RWPE2 (cell line): ENCODE measurements at regions not wholly inside any gene's neighbourhood (a gene's known extent, or its start where the extent isn't known, plus 50 kb on each side); places are given as distances from the start of the nearest gene placed in this dataset.

Experiments used
- ATAC-seq: fragments of 200-7000 bp; cut with Tn5 transposase; 3 replicates; pipeline ENCODE4 v1.9.1; 2021; ENCODE audit warnings: low read depth
- DNase-seq: peaks from one replicate; pipeline ENCODE4 v3.0.0-alpha.2; 2020; ENCODE audit warnings: low spot score
- H3K27ac ChIP-seq: fragments of 450-650 bp; 2 replicates; pipeline ENCODE4 v1.5.1; 2017; ENCODE audit warnings: mild to moderate bottlenecking; ENCODE audit not compliant: poor library complexity, severe bottlenecking
- H3K27me3 ChIP-seq: fragments of 250-450 bp; sonication (Bioruptor Pico); 2 replicates; pipeline ENCODE4 v1.5.1; 2021; ENCODE audit warnings: mild to moderate bottlenecking, moderate library complexity; ENCODE audit not compliant: insufficient read depth, poor library complexity, severe bottlenecking
- H3K36me3 ChIP-seq: fragments of 250-450 bp; sonication (Bioruptor Pico); 2 replicates; pipeline ENCODE4 v1.5.1; 2020; ENCODE audit warnings: low read depth, mild to moderate bottlenecking, moderate library complexity
- H3K4me1 ChIP-seq: fragments of 250-450 bp; sonication (Bioruptor Pico); 2 replicates; pipeline ENCODE4 v1.5.1; 2021; ENCODE audit warnings: mild to moderate bottlenecking, moderate library complexity; ENCODE audit not compliant: insufficient read depth, poor library complexity, severe bottlenecking
- H3K4me3 ChIP-seq: fragments of 250-450 bp; sonication (Bioruptor Pico); 2 replicates; pipeline ENCODE4 v1.5.1; 2021; ENCODE audit warnings: mild to moderate bottlenecking, moderate library complexity; ENCODE audit not compliant: severe bottlenecking
- H3K9me3 ChIP-seq: fragments of 250-450 bp; sonication (Bioruptor Pico); 2 replicates; pipeline ENCODE4 v1.5.1; 2021; ENCODE audit warnings: mild to moderate bottlenecking, moderate library complexity; ENCODE audit not compliant: severe bottlenecking
- CTCF ChIP-seq: fragments of 450-650 bp; IDR thresholded peaks from one replicate; pipeline ENCODE4 v1.5.1; 2017; ENCODE audit warnings: mild to moderate bottlenecking, moderate library complexity; ENCODE audit not compliant: poor library complexity, severe bottlenecking

- no peak for TF ChIP-seq CTCF
- ATAC-seq = no peak
- no peaks in the 10 kb centered on the region for H3K9me3 ChIP-seq
- H3K27me3 ChIP-seq = no peaks in the 10 kb centered on the region
- no peaks in the 10 kb centered on the region for H3K4me1 ChIP-seq
- H3K27ac ChIP-seq = no peak overlapping the region
- H3K4me3 ChIP-seq = no peak overlapping the region
- DNase-seq = no peak
- no peaks in the 10 kb centered on the region for H3K36me3 ChIP-seq
Observed at GRCh38 chr6:126446248-126446647, 106.3 kb downstream of the CENPW start.

- no peak overlapping the region for H3K27ac ChIP-seq
- ATAC-seq (no peak), DNase-seq (no peak)
- no peaks in the 10 kb centered on the region for H3K36me3 ChIP-seq
- no peaks in the 10 kb centered on the region for H3K9me3 ChIP-seq
- no peak for TF ChIP-seq CTCF
- no peak overlapping the region for H3K4me3 ChIP-seq
- H3K27me3 ChIP-seq = no peaks in the 10 kb centered on the region
- no peaks in the 10 kb centered on the region for H3K4me1 ChIP-seq
Observed at GRCh38 chr6:126447367-126447766, 107.5 kb downstream of the CENPW start.

DNA sequence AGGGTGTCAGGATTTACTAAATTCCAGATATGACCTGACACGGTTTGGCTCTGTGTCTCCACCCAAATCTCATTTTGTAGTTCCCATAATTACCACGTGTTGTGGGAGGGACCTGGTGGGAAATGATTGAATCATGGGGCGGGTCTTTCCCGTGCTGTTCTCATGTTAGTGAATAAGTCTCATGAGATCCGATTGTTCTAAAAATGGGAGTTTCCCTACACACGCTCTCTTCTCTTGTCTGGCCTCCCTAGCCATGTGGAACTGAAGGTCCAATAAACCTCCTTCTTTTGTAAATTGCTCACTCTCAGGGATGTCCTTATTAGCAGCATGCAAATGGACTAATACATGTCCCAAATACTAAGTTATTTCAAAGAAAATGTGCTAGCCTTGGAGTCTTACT, 121.1 kb downstream of the CENPW start:
- no peak for ATAC-seq
- no peak for DNase-seq
- no peak overlapping the region for H3K27ac ChIP-seq
- TF ChIP-seq CTCF = no peak
- no peak overlapping the region for H3K4me3 ChIP-seq
- no peaks in the 10 kb centered on the region for H3K27me3 ChIP-seq
- no peaks in the 10 kb centered on the region for H3K4me1 ChIP-seq
- H3K36me3 ChIP-seq = no peaks in the 10 kb centered on the region
- no peaks in the 10 kb centered on the region for H3K9me3 ChIP-seq

GRCh38 chr6:126464245-126464644, 124.3 kb downstream of the CENPW start:
- Histone ChIP-seq H3K27me3 (no peaks in the 10 kb centered on the region), H3K4me1 (no peaks in the 10 kb centered on the region), H3K36me3 (no peaks in the 10 kb centered on the region), H3K4me3 (no peak overlapping the region), H3K9me3 (no peaks in the 10 kb centered on the region), H3K27ac (no peak overlapping the region)
- DNase-seq = no peak
- TF ChIP-seq CTCF = no peak
- no peak for ATAC-seq

DNA sequence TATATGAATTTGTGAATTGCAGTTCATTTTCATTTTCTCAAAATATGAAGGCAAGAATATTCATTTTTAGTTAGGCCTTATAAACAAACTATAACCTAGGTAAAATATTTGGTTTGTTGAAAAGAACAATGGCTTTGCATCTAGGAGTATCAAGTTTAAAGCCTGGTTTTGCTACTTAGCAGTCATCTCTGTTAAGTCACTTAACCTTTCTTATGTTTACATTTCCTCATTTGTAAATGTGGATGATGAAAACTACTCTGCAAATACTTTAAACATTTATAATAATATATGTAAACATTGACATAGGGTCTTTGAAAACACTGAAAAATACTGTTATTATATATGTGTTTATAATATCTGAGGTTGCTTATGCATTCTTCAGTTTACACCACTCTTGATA, 135.5 kb downstream of the CENPW start:
- Histone ChIP-seq H3K9me3 (no peaks in the 10 kb centered on the region), H3K4me1 (no peaks in the 10 kb centered on the region), H3K4me3 (no peak overlapping the region), H3K27me3 (no peaks in the 10 kb centered on the region), H3K36me3 (no peaks in the 10 kb centered on the region), H3K27ac (no peak overlapping the region)
- no peak for ATAC-seq
- no peak for TF ChIP-seq CTCF
- no peak for DNase-seq
